B cell (primary cell): ENCODE measurements at regions not wholly inside any gene's neighbourhood (a gene's known extent, or its start where the extent isn't known, plus 50 kb on each side); places are given as distances from the start of the nearest gene placed in this dataset.

Source experiments
- ATAC-seq: fragments of 200-7000 bp; cut with Tn5 transposase; one replicate; pipeline ENCODE4 v1.10.0; 2021; ENCODE audit warnings: low read depth, mild to moderate bottlenecking, moderate number of reproducible peaks, moderate library complexity
- CTCF ChIA-PET: fragments of 350-600 bp; sonication (Branson Sonifier 250); formaldehyde crosslinking; loops from one replicate; lab custom pipeline; 2021; ENCODE audit warnings: antibody characterized with exemption, inconsistent platforms; lab: Charles Lee
- POLR2A ChIA-PET: fragments of 350-600 bp; sonication (Branson Sonifier 250); formaldehyde crosslinking; loops from one replicate; lab custom pipeline; 2021; ENCODE audit warnings: antibody characterized with exemption; lab: Charles Lee
- DNase-seq: peaks from one replicate; pipeline ENCODE4 v3.0.0; 2013
- H2AFZ ChIP-seq: 2 replicates; pipeline ENCODE4 v1.6.1; 2012; ENCODE audit warnings: mild to moderate bottlenecking, low read depth, low read length; ENCODE audit not compliant: insufficient read depth, poor library complexity, severe bottlenecking
- H3K27ac ChIP-seq, 2 donors: 1 replicate in 1 of 2; 2 replicates in 1 of 2; pipeline ENCODE4 v1.5.1; 2012 to 2013; ENCODE audit warnings: low read length in 2 of 2, mild to moderate bottlenecking in 2 of 2, moderate library complexity in 1 of 2
- H3K27me3 ChIP-seq, 4 experiments: fragments of 200-600 bp in 1 of 4; sonication (generic) in 1 of 4; replicated peaks in 1 of 4; 1 replicate in 2 of 4; 2 replicates in 2 of 4; pipeline versions ENCODE4 v1.6.1 to v1.7.0; 2013 to 2016; ENCODE audit warnings: low read length in 3 of 4, mild to moderate bottlenecking in 2 of 4, mixed read lengths in 1 of 4, moderate library complexity in 1 of 4; ENCODE audit not compliant: insufficient read depth in 4 of 4, control insufficient read depth in 3 of 4; ENCODE audit errors: control extremely low read depth in 1 of 4
- H3K36me3 ChIP-seq, 2 experiments: replicated peaks in 1 of 2; 1 replicate in 1 of 2; 2 replicates in 1 of 2; pipeline versions ENCODE4 v1.6.1 to v1.7.1; 2013; ENCODE audit warnings: low read length in 1 of 2; ENCODE audit not compliant: insufficient read depth in 2 of 2, control insufficient read depth in 1 of 2; ENCODE audit errors: control extremely low read depth in 1 of 2, extremely low read depth in 1 of 2
- H3K4me1 ChIP-seq, 2 donors: fragments of 200-600 bp in 1 of 2; sonication (generic) in 1 of 2; 1 replicate in 1 of 2; 2 replicates in 1 of 2; pipeline versions ENCODE4 v1.5.1 to v1.6.1; 2013 to 2017; ENCODE audit warnings: low read length in 2 of 2; ENCODE audit not compliant: control insufficient read depth in 2 of 2, insufficient read depth in 2 of 2
- H3K4me2 ChIP-seq: replicated peaks from 2 replicates; pipeline ENCODE3; 2012; ENCODE audit warnings: mild to moderate bottlenecking, low read depth, low read length; ENCODE audit not compliant: poor library complexity, severe bottlenecking
- H3K4me3 ChIP-seq, 5 experiments: fragments of 200-600 bp in 1 of 5; sonication (generic) in 1 of 5; 1 replicate in 3 of 5; 2 replicates in 2 of 5; pipeline versions ENCODE4 v1.5.1 to v1.7.0; 2011 to 2016; ENCODE audit warnings: low read length in 4 of 5, mild to moderate bottlenecking in 4 of 5, low read depth in 2 of 5, control low read depth in 1 of 5, moderate library complexity in 1 of 5; ENCODE audit not compliant: insufficient read depth in 1 of 5; ENCODE audit errors: control extremely low read depth in 1 of 5, extremely low read depth in 1 of 5
- H3K79me2 ChIP-seq: fragments of 200-600 bp; sonication (generic); one replicate; pipeline ENCODE4 v1.6.0; 2016; ENCODE audit warnings: low read length; ENCODE audit not compliant: control insufficient read depth, insufficient read depth
- H3K9ac ChIP-seq: fragments of 200-600 bp; sonication (generic); 2 replicates; pipeline ENCODE4 v1.6.1; 2017; ENCODE audit warnings: mild to moderate bottlenecking, low read length, moderate library complexity
- H3K9me3 ChIP-seq, 3 donors: one replicate each; pipeline versions ENCODE4 v1.6.1 to v1.7.1; 2013; ENCODE audit warnings: low read length in 2 of 3; ENCODE audit not compliant: control insufficient read depth in 2 of 3, insufficient read depth in 1 of 3; ENCODE audit errors: control extremely low read depth in 1 of 3
- H4K20me1 ChIP-seq: 2 replicates; pipeline ENCODE4 v1.6.0; 2012; ENCODE audit warnings: mild to moderate bottlenecking, low read length; ENCODE audit not compliant: insufficient read depth, control insufficient read depth, poor library complexity, severe bottlenecking
- H3K27ac Mint-ChIP-seq: one replicate; pipeline ENCODE4 v1.8.0; 2021; ENCODE audit warnings: mixed read lengths
- H3K27me3 Mint-ChIP-seq: one replicate; pipeline ENCODE4 v1.8.0; 2021; ENCODE audit warnings: mixed read lengths
- H3K4me1 Mint-ChIP-seq: one replicate; pipeline ENCODE4 v1.8.0; 2021; ENCODE audit warnings: mixed read lengths
- H3K4me3 Mint-ChIP-seq: one replicate; pipeline ENCODE4 v1.8.0; 2021; ENCODE audit warnings: mixed read lengths
- H3K9me3 Mint-ChIP-seq: one replicate; pipeline ENCODE4 v1.8.0; 2022; ENCODE audit warnings: mixed read lengths; ENCODE audit not compliant: insufficient read depth
- EZH2 ChIP-seq: IDR thresholded peaks from 2 replicates; pipeline ENCODE4 v1.6.1; 2012; ENCODE audit warnings: borderline replicate concordance, low read depth, mild to moderate bottlenecking, moderate library complexity, low read length; ENCODE audit not compliant: insufficient read depth, poor library complexity, severe bottlenecking
- WGBS: methylation state at CpG from one replicate; pipeline ENCODE4 v1.1.5; 2013; ENCODE audit warnings: missing lambda C conversion rate; ENCODE audit not compliant: insufficient coverage; 5-methylcytosine and 5-hydroxymethylcytosine counted together
- intact Hi-C: fragments of 100-400 bp; cut with micrococcal nuclease; formaldehyde crosslinking; loops from one replicate; pipeline ENCODE4 v1.10.0; 2022
- TF ChIP-seq, protein P1 (sequence below): fragments of 200-600 bp; IDR thresholded peaks from one replicate; pipeline ENCODE4 v1.8.0; 2022; ENCODE audit warnings: antibody characterized with exemption, mild to moderate bottlenecking

DNA sequence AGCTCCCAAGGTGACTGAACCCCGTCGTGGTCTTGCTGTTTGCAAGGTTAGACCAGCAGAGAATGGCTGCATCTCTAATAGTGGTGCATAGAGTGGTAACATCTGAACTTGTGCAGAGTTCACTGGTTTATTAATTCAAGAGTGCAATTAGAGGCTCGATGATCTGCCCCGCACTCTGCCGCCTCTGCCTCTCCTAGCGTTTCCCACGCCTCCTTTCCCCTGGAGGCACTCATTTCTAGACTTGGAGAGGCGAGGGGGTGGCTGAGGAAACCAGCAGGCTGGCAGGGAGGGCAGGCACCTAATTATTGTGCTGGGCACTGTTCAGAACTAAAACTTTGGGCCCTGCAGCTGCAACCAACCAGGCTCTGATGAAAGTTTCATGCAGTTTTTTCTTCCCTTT lies 363.5 kb upstream of the EEF2KMT start:
- Histone ChIP-seq H3K9ac (no peak overlapping the region), H2AFZ (no peak overlapping the region), H3K9me3 (peaks cover 0 to 4% (median 0%) of the 10 kb centered on the region in 3 donors), H3K79me2 (no peaks in the 10 kb centered on the region), H3K4me1 (no peaks in the 10 kb centered on the region), H3K27me3 (no peaks in the 10 kb centered on the region), H3K4me2 (no peak overlapping the region), H4K20me1 (no peaks in the 10 kb centered on the region), H3K27ac (no peak overlapping the region), H3K4me3 (no peak overlapping the region), H3K36me3 (no peaks in the 10 kb centered on the region)
- WGBS: 85% methylated on average over 6 of the region's 8 CpGs
- ATAC-seq: no peak
- intact Hi-C loops: no loop called here
- POLR2A ChIA-PET: no interaction called here
- CTCF ChIA-PET: no interaction called here
- TF ChIP-seq EZH2: no peak
- TF ChIP-seq, protein P1, sequence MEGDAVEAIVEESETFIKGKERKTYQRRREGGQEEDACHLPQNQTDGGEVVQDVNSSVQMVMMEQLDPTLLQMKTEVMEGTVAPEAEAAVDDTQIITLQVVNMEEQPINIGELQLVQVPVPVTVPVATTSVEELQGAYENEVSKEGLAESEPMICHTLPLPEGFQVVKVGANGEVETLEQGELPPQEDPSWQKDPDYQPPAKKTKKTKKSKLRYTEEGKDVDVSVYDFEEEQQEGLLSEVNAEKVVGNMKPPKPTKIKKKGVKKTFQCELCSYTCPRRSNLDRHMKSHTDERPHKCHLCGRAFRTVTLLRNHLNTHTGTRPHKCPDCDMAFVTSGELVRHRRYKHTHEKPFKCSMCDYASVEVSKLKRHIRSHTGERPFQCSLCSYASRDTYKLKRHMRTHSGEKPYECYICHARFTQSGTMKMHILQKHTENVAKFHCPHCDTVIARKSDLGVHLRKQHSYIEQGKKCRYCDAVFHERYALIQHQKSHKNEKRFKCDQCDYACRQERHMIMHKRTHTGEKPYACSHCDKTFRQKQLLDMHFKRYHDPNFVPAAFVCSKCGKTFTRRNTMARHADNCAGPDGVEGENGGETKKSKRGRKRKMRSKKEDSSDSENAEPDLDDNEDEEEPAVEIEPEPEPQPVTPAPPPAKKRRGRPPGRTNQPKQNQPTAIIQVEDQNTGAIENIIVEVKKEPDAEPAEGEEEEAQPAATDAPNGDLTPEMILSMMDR: no peak
- H3K4me1 Mint-ChIP-seq: no peaks in the 10 kb centered on the region
- no peak for DNase-seq
- no peaks in the 10 kb centered on the region for H3K27me3 Mint-ChIP-seq
- H3K27ac Mint-ChIP-seq: no peak overlapping the region
- no peak overlapping the region for H3K4me3 Mint-ChIP-seq
- no peaks in the 10 kb centered on the region for H3K9me3 Mint-ChIP-seq

DNA sequence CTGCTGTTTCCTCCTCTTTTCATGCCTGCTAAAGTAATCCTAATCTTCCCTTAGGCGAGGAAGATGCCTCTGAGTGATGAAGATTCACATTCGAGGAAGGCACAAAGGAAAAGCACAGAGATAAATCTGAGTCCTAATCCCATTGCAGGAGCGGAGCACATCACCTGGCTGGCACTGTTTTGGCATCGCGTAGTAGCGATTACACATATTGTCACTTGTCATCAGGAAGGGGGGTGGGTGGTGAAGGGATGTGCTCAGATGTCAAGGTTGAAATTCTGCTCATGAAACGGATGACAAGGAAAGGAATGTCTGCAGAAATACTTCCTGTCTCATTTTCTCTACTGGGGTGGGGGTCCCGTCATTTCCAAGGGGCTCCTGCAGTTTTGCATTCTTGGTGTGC lies 363.1 kb upstream of the EEF2KMT start:
- H3K4me3 ChIP-seq: no peak overlapping the region
- POLR2A ChIA-PET: no interaction called here

More for the DNA sequence above, 363.1 kb upstream of the EEF2KMT start:
- TF ChIP-seq, protein P1: no peak
- TF ChIP-seq EZH2: no peak
- Mint-ChIP-seq H3K27me3 (no peaks in the 10 kb centered on the region), H3K4me1 (no peaks in the 10 kb centered on the region), H3K9me3 (no peaks in the 10 kb centered on the region), H3K27ac (no peak overlapping the region), H3K4me3 (no peak overlapping the region)
- H3K9me3 ChIP-seq: no peaks in the 10 kb centered on the region
- H3K4me1 ChIP-seq: no peaks in the 10 kb centered on the region
- WGBS: 86% methylated on average over 7 of the region's 8 CpGs
- no peaks in the 10 kb centered on the region for H4K20me1 ChIP-seq
- ATAC-seq: no peak
- H3K27ac ChIP-seq: no peak overlapping the region
- CTCF ChIA-PET: no interaction called here
- intact Hi-C loops: no loop called here
- no peaks in the 10 kb centered on the region for H3K27me3 ChIP-seq
- H3K9ac ChIP-seq: no peak overlapping the region
- H3K79me2 ChIP-seq: no peaks in the 10 kb centered on the region
- DNase-seq: no peak
- H3K4me2 ChIP-seq: no peak overlapping the region
- H2AFZ ChIP-seq: no peak overlapping the region
- H3K36me3 ChIP-seq: no peaks in the 10 kb centered on the region
